A549 (cell line): ENCODE measurements at regions not wholly inside any gene's neighbourhood (a gene's known extent, or its start where the extent isn't known, plus 50 kb on each side); places are given as distances from the start of the nearest gene placed in this dataset.

Source experiments
- CTCF ChIP-seq: fragments of >200 bp; sonication (Bioruptor Twin); formaldehyde crosslinking; IDR thresholded peaks from 3 replicates; pipeline ENCODE4 v1.5.1; 2016
- MYC ChIP-seq: IDR thresholded peaks from 2 replicates; pipeline ENCODE4 v1.6.1; 2012; ENCODE audit warnings: mild to moderate bottlenecking, inconsistent platforms, low read length, improper control_type of control experiment, borderline replicate concordance
- RAD21 ChIP-seq, 2 experiments: fragments of >200 bp in 1 of 2; sonication (Bioruptor Twin) in 1 of 2; formaldehyde crosslinking in 1 of 2; IDR thresholded peaks in 1 of 2; conservative IDR thresholded peaks in 1 of 2; 2 replicates in 1 of 2; 3 replicates in 1 of 2; pipeline ENCODE4 v1.6.1; 2012 to 2018; ENCODE audit warnings: inconsistent platforms in 1 of 2
- REST ChIP-seq: fragments of 200-600 bp; sonication (generic); IDR thresholded peaks from 2 replicates; pipeline ENCODE4 v1.6.1; 2016; ENCODE audit warnings: antibody characterized with exemption, mild to moderate bottlenecking, moderate library complexity

GRCh38 chr10:3619241-3619640, 165.8 kb downstream of the KLF6 start:
- TF ChIP-seq REST (no peak), MYC (no peak), RAD21 (conservative IDR thresholded peaks at IDR 0.05 in 1 of 2, IDR thresholded peaks at IDR 0.05 in 1 of 2) (no peak), CTCF (no peak)
